Activated T-helper 2 cell treated with anti-CD3 and anti-CD28 coated beads, Interferon-gamma antibody, Interleukin-2, Interleukin-4, amounts not matched to agents 10 μg/mL and 5 μg/mL and 100 μg/mL, durations not matched to agents 14 hours and 24 hours and 36 hours (primary cell): ENCODE measurements at regions not wholly inside any gene's neighbourhood (a gene's known extent, or its start where the extent isn't known, plus 50 kb on each side); places are given as distances from the start of the nearest gene placed in this dataset.

Experiments
- DNase-seq: peaks from one replicate; pipeline ENCODE4 v3.0.0; 2021; ENCODE audit warnings: low spot score
- H3K27ac Mint-ChIP-seq: one replicate; pipeline ENCODE4 v1.8.0; 2021; ENCODE audit warnings: mixed read lengths
- H3K27me3 Mint-ChIP-seq: one replicate; pipeline ENCODE4 v1.8.0; 2021; ENCODE audit warnings: low read depth, mixed read lengths
- H3K36me3 Mint-ChIP-seq: one replicate; pipeline ENCODE4 v1.8.0; 2021; ENCODE audit warnings: low read depth, mixed read lengths
- H3K4me1 Mint-ChIP-seq: one replicate; pipeline ENCODE4 v1.8.0; 2021; ENCODE audit warnings: low read depth, mixed read lengths
- H3K4me3 Mint-ChIP-seq: one replicate; pipeline ENCODE4 v1.8.0; 2021; ENCODE audit warnings: low read depth, mild to moderate bottlenecking, moderate library complexity, mixed read lengths
- H3K9me3 Mint-ChIP-seq: one replicate; pipeline ENCODE4 v1.8.0; 2021; ENCODE audit warnings: mixed read lengths
- intact Hi-C: fragments of 100-400 bp; cut with micrococcal nuclease; formaldehyde crosslinking; loops from one replicate; pipeline ENCODE4 v1.15.1; 2023

GRCh38 chr10:78450807-78451485 lies 417.3 kb downstream of the RPS24 start:
- no peaks in the 10 kb centered on the region for H3K9me3 Mint-ChIP-seq
- H3K36me3 Mint-ChIP-seq: no peaks in the 10 kb centered on the region
- no peak overlapping the region for H3K4me3 Mint-ChIP-seq
- H3K27me3 Mint-ChIP-seq: peaks cover 2% of the 10 kb centered on the region
- H3K27ac Mint-ChIP-seq: no peak overlapping the region
- no peak for DNase-seq
- no peaks in the 10 kb centered on the region for H3K4me1 Mint-ChIP-seq
- intact Hi-C loops: no loop called here

DNA sequence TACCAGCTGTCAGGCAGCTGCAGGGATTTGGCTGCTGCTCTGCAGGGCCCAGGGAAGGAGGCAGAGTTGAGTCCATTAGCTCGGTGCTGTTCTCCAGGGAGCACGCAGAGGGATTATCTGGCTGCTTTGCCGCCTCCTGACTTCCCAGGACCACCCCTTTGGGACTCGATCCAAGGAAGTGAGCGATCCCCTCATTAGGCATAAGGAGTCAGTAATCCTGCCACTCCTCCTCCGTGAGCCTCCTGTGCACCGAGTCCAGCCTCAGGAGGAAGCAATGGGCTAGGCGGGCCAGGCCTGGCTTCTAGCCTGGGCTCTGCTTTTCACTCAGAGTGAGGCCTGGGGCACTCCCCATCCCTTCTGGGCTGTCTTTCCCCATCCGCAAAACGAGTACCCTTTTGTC lies 417.9 kb downstream of the RPS24 start:
- H3K4me1 Mint-ChIP-seq: no peaks in the 10 kb centered on the region
- no peak overlapping the region for H3K4me3 Mint-ChIP-seq
- H3K9me3 Mint-ChIP-seq: no peaks in the 10 kb centered on the region
- no peak for DNase-seq
- peaks cover 2% of the 10 kb centered on the region for H3K27me3 Mint-ChIP-seq
- intact Hi-C loops: no loop called here
- H3K27ac Mint-ChIP-seq: no peak overlapping the region
- H3K36me3 Mint-ChIP-seq: no peaks in the 10 kb centered on the region

GRCh38 chr10:78454123-78454645 lies 420.5 kb downstream of the RPS24 start:
- Mint-ChIP-seq H3K4me1 (no peaks in the 10 kb centered on the region), H3K9me3 (no peaks in the 10 kb centered on the region), H3K4me3 (no peak overlapping the region), H3K36me3 (no peaks in the 10 kb centered on the region), H3K27ac (no peak overlapping the region), H3K27me3 (no peaks in the 10 kb centered on the region)
- intact Hi-C loops: no loop called here
- DNase-seq: no peak

DNA sequence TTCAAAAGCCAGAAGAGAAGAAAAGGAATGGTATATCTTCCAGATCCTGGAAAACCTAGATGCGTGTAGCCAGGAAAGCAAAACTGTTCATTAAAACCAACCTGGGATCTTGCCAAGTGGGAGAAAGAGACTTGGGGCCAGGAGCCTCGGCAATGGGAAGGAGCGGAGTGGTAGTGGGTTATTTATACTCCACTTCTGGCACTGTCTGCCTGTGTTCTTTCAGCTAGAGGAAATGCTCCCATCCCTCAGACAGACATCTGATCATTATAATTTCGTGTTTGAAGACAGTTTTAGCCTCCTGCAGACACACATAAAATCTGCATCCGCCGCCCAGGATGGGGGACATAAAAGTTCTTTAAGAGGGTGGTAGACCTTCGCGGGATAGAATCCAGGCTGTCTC lies 421.6 kb downstream of the RPS24 start:
- DNase-seq: no peak
- Mint-ChIP-seq H3K36me3 (no peaks in the 10 kb centered on the region), H3K27ac (no peak overlapping the region), H3K4me3 (no peak overlapping the region), H3K9me3 (no peaks in the 10 kb centered on the region), H3K27me3 (no peaks in the 10 kb centered on the region), H3K4me1 (no peaks in the 10 kb centered on the region)
- intact Hi-C loops: no loop called here

DNA sequence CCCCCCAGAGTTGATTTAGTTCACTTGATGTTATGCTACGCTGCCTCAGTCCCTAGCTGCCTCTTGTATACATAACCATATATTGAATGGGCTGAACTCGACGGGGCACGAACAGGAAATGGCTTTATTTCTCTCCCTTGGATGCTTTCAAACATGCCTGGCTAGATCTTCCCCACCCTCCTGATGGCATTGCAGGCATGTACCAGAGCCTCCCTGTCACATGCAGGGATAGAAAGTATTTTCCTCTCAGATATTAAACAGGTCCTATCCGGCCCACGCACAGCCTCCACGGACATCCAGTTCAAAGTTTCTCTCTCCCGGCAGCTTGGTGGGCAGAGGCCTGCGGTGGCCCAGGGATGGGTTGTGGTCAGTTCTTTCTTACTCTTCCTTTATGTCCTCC lies 422.1 kb downstream of the RPS24 start:
- no peak overlapping the region for H3K4me3 Mint-ChIP-seq
- no peaks in the 10 kb centered on the region for H3K9me3 Mint-ChIP-seq
- H3K36me3 Mint-ChIP-seq: no peaks in the 10 kb centered on the region
- no peaks in the 10 kb centered on the region for H3K27me3 Mint-ChIP-seq
- no peak for DNase-seq
- intact Hi-C loops: no loop called here
- H3K27ac Mint-ChIP-seq: no peak overlapping the region
- H3K4me1 Mint-ChIP-seq: no peaks in the 10 kb centered on the region

GRCh38 chr10:78456649-78457400 lies 423.2 kb downstream of the RPS24 start:
- DNase-seq: no peak
- Mint-ChIP-seq H3K9me3 (no peaks in the 10 kb centered on the region), H3K4me3 (no peak overlapping the region), H3K27me3 (no peaks in the 10 kb centered on the region), H3K36me3 (no peaks in the 10 kb centered on the region), H3K27ac (no peak overlapping the region), H3K4me1 (no peaks in the 10 kb centered on the region)
- intact Hi-C loops: no loop called here

- intact Hi-C loops: no loop called here
- no peak for DNase-seq
- Mint-ChIP-seq H3K27ac (no peak overlapping the region), H3K9me3 (no peaks in the 10 kb centered on the region), H3K4me1 (no peaks in the 10 kb centered on the region), H3K36me3 (no peaks in the 10 kb centered on the region), H3K4me3 (no peak overlapping the region), H3K27me3 (no peaks in the 10 kb centered on the region)
Measured at GRCh38 chr10:78457804-78458482, 424.3 kb downstream of the RPS24 start.

DNA sequence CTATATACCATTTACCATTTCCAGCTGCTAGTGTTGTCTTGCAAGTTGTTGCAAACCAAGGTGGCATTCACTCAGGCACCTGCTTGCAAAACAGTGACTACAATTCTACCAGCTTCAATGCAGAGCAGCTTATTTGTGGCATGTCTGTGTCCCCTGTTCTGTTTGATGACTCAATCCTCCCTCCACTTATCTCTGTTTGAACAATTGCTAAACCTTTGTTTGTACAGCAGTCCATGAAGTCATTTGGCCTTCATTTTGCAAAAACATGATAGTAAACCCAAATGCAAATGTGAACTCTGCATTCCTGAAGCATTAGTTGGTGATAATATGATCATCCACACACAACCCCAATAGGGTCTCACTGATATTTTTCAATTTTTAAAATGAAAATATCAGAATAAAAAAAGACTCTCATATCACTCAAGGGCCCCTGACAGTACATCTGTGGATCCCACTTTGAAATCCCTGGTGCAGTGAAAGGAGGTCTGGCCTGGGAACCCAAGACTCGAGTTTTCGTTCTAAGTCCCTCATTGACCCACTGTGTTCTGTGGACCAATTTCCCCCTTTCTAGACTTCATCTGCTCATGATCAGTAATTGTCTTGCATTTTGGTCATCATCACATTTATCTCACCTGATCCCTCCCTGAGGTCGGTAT lies 425.4 kb downstream of the RPS24 start:
- no peak overlapping the region for H3K27ac Mint-ChIP-seq
- no peak for DNase-seq
- no peaks in the 10 kb centered on the region for H3K36me3 Mint-ChIP-seq
- H3K27me3 Mint-ChIP-seq: peaks cover 1% of the 10 kb centered on the region
- H3K4me3 Mint-ChIP-seq: no peak overlapping the region
- intact Hi-C loops: no loop called here
- H3K4me1 Mint-ChIP-seq: no peaks in the 10 kb centered on the region
- no peaks in the 10 kb centered on the region for H3K9me3 Mint-ChIP-seq

DNA sequence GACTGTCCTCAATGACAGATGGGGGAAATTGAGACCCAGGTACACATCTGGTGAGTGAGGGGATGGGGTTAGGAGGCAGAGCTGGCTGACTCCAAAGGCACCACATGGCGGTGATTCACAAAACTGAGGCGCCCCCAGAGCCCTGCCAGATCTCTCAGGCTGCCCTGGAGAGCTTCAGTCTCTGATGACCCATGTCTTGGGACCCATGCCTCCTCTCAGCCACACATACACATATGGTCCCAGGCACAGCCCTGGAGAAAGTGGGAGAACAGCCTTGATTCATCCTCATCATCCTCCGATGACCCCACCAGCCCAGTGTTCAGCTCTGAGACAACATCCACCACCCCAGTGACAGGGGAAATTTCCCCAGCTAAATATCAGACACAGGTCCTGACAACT lies 426.0 kb downstream of the RPS24 start:
- intact Hi-C loops: no loop called here
- DNase-seq: no peak
- Mint-ChIP-seq H3K4me3 (no peak overlapping the region), H3K27ac (no peak overlapping the region), H3K36me3 (no peaks in the 10 kb centered on the region), H3K4me1 (no peaks in the 10 kb centered on the region), H3K27me3 (peaks cover 1% of the 10 kb centered on the region), H3K9me3 (no peaks in the 10 kb centered on the region)

DNA sequence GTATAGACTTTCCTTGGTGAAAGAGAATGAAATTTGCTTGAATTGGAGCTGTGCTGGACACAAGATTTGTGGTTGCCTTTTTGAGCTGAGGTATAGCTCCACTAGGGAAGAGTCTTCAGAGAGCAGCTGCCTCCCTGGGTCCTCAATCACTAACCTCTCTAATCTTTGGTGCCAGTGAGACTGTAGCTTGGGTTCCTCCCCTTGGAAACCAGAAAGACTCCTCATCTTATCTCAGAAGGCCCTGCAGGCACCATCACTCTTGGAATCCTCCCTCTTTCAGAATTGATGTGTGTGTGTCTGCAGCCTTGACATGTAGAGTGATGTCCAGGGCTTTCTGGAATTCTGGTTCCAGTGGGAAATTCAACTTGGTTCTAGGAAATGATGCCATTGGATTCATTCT lies 426.5 kb downstream of the RPS24 start:
- H3K4me3 Mint-ChIP-seq: no peak overlapping the region
- no peaks in the 10 kb centered on the region for H3K4me1 Mint-ChIP-seq
- no peak overlapping the region for H3K27ac Mint-ChIP-seq
- no peaks in the 10 kb centered on the region for H3K9me3 Mint-ChIP-seq
- H3K36me3 Mint-ChIP-seq: no peaks in the 10 kb centered on the region
- intact Hi-C loops: no loop called here
- H3K27me3 Mint-ChIP-seq: peaks cover 1% of the 10 kb centered on the region
- DNase-seq: no peak

- Mint-ChIP-seq H3K36me3 (no peaks in the 10 kb centered on the region), H3K27me3 (peaks cover 1% of the 10 kb centered on the region), H3K4me1 (no peaks in the 10 kb centered on the region), H3K27ac (no peak overlapping the region), H3K4me3 (no peak overlapping the region), H3K9me3 (no peaks in the 10 kb centered on the region)
- intact Hi-C loops: no loop called here
- DNase-seq: no peak
Measured at GRCh38 chr10:78461333-78461732, 427.7 kb downstream of the RPS24 start.

DNA sequence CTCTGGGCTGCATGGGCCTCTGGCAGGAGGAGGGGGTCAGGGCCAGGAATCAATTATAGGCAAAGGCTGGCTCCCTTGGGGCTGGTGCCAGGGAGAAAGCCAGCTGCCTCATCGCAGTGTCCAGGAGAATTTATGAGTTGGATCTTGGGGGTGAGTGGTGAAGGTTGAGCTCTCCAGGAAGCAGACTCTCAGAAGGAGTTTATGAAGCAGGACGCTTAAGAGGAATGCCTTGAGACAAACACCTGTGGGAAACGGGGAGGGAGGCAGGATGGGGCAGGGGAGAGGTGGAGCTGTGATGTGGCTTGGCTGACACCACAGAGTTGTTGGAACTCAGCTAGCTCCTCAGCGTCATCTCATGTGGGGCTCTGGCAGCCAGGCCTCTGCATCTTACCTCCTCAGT lies 428.5 kb downstream of the RPS24 start:
- Mint-ChIP-seq H3K27me3 (peaks cover 1% of the 10 kb centered on the region), H3K36me3 (no peaks in the 10 kb centered on the region), H3K4me1 (no peaks in the 10 kb centered on the region), H3K9me3 (no peaks in the 10 kb centered on the region), H3K4me3 (no peak overlapping the region), H3K27ac (no peak overlapping the region)
- intact Hi-C loops: no loop called here
- no peak for DNase-seq
